GM13976 (cell line): ENCODE measurements at regions not wholly inside any gene's neighbourhood (a gene's known extent, or its start where the extent isn't known, plus 50 kb on each side); places are given as distances from the start of the nearest gene placed in this dataset.

Source experiments
- DNase-seq: peaks from one replicate; pipeline ENCODE4 v3.0.0; 2012; ENCODE audit warnings: low spot score
- in situ Hi-C: fragments of 300-500 bp; cut with MboI; formaldehyde crosslinking; loops from one replicate; pipeline ENCODE4 v1.12.0; 2022; ENCODE audit warnings: low sequenced_read_pairs, mixed read lengths, inconsistent platforms; ENCODE audit not compliant: unreplicated experiment
- TF ChIP-seq, protein P1 (sequence below): IDR thresholded peaks from 2 replicates; pipeline ENCODE4 v1.5.1; 2012; ENCODE audit warnings: borderline replicate concordance, mild to moderate bottlenecking; ENCODE audit not compliant: insufficient read depth; ENCODE audit errors: extremely low read depth, missing control alignments, control extremely low read depth

DNA sequence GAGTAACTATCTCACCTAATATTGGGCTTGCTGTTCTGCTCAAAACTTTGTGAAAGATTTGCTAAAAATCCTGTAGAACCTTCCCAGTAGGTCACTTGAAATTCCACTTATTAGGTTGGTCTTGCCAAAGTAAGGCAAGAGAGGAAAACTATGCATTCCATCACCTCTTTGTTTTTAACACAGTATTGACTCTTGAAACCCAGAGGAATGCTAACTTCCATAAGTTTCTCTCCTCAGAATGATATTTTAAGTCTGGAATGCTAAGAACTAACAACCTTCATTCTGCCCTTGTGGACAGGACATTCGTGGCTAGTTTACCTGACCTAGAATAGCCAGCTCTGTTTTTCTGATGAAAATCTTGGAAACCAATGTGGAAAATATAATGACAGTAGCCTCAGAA lies 154.5 kb downstream of the TMCO5A start:
- TF ChIP-seq, protein P1, sequence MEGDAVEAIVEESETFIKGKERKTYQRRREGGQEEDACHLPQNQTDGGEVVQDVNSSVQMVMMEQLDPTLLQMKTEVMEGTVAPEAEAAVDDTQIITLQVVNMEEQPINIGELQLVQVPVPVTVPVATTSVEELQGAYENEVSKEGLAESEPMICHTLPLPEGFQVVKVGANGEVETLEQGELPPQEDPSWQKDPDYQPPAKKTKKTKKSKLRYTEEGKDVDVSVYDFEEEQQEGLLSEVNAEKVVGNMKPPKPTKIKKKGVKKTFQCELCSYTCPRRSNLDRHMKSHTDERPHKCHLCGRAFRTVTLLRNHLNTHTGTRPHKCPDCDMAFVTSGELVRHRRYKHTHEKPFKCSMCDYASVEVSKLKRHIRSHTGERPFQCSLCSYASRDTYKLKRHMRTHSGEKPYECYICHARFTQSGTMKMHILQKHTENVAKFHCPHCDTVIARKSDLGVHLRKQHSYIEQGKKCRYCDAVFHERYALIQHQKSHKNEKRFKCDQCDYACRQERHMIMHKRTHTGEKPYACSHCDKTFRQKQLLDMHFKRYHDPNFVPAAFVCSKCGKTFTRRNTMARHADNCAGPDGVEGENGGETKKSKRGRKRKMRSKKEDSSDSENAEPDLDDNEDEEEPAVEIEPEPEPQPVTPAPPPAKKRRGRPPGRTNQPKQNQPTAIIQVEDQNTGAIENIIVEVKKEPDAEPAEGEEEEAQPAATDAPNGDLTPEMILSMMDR, result no peak
- in situ Hi-C loops, result no loop called here
- no peak for DNase-seq

DNA sequence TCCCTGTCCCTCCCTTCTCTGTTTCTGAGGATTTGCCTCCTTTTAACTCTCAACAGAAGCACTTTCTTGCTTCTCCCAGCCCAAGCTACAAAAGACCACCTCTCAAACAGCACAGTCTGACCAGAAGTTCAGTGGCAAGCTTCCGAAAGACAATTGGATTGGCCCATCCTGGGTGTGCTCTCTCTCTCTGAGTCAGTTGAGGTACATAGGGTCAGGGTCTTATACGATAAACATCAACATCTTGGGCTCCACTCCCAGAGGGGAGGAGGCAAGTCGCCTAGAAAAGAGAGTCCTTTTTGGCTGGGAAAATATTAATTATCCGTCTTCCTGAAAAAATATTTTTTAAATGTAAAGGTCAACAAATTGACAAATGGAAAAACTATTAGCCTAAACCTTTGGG lies 155.8 kb downstream of the TMCO5A start:
- TF ChIP-seq, protein P1, result no peak
- DNase-seq, result no peak
- in situ Hi-C loops, result no loop called here

DNA sequence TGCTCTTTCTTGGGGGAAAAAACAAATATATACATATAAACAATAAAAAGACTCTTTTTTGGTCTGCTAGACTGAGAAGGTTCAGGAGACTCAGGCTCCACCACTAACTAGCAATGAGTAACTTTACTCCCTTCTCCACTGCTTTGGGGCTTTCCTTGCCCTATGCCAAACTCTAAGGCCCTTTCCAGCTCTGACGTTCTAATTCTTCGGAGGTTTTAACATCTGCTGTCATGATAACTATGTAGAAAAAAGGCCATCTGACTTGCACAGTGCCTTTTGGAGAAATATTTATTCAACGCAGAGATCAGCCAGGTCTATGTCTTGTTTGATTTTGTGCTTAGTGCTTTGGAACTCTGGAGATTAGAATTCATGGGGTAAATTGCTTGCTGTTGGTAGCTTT lies 156.2 kb downstream of the TMCO5A start:
- in situ Hi-C loops, result no loop called here
- TF ChIP-seq, protein P1, result no peak
- no peak for DNase-seq

DNA sequence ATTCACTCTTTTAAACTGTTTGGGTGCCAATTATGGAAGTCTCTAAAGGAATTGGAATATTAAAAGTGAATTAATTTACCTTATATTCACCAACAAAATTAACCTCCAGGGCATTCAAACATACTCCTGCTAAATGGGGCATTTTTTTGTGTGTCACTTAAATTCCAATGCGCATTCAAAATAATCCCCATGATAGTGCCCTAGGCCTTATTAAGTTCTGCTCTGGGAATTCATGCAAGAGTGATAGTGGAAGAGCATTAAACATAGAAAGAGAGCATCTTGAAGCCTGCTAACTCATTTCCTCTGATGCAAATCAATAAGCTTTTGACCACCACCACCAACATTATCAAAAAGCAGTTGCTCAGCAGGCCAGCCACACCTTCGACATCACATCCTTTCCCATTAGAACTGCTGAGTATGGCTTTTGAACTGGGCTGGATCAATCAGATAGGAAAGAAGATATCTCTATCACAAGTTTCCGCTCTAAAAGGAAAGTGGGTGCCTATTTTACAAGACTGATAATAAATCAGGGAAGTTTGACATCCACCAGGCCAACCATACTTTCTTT lies 156.7 kb downstream of the TMCO5A start:
- in situ Hi-C loops, result no loop called here
- no peak for DNase-seq
- TF ChIP-seq, protein P1, result no peak

DNA sequence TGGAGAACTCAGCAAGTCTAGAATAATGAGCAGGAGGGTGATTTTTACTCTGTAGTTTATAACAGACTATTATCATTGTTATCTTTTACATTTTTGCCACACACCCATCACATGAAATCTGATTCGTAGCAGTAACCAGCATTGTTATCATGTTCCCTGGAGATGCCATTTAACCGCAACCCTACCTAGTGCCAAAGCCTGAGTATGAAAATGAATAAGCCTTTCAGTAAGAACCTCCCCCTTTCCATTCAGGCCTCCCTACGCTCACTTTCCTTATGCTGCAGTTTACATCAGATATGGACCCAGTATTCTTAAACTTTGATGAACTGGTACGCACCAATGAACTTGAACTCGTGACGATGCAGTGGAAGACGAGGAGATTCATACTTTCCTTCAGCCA lies 158.7 kb upstream of the SPRED1 start:
- in situ Hi-C loops, result no loop called here
- DNase-seq, result no peak
- TF ChIP-seq, protein P1, result no peak

DNA sequence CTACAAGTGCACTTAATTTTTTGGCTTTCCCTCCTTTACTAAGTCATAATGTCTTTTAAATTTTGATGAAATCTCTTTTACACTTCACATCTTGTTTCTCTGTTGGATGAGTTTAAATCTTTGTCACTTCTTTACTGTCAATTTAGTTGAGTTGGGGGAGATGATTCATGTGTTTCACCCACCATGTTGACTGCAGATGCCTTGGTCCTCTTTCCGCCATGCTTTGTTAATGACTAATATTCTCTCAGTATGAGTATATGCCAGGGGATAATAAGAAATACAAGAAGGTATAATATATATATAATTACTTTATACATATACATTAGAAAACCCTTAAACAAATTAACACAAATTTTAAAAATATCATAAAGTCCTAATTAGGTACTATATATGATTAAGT lies 149.7 kb upstream of the SPRED1 start:
- in situ Hi-C loops, result no loop called here
- DNase-seq, result no peak
- TF ChIP-seq, protein P1, result no peak

DNA sequence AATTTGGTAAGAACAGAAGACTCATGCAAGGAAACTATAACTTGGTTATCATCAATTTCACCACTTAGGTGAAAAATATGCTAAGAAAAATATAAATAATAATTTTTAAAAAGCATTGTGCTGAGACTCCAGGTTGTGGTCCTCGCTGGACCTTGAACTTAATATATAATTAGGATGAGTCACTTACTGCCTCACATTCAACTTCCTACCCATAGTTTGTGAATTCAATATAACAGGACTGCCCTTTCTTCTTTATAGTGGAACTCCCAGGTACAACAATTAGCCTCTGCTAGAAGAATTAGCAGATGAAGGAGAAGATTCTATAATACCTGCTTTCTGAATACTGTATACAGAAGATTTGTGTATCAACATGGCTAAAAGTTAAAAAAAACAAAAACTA lies 149.1 kb upstream of the SPRED1 start:
- TF ChIP-seq, protein P1, result no peak
- in situ Hi-C loops, result no loop called here
- no peak for DNase-seq
